ENCODE measurements at regions not wholly inside any gene's neighbourhood (a gene's known extent, or its start where the extent isn't known, plus 50 kb on each side); places are given as distances from the start of the nearest gene placed in this dataset.

GRCh38 chr6:122130026-122130348 lies 269.5 kb upstream of the HSF2 start:
- TF ChIP-seq, protein P1, sequence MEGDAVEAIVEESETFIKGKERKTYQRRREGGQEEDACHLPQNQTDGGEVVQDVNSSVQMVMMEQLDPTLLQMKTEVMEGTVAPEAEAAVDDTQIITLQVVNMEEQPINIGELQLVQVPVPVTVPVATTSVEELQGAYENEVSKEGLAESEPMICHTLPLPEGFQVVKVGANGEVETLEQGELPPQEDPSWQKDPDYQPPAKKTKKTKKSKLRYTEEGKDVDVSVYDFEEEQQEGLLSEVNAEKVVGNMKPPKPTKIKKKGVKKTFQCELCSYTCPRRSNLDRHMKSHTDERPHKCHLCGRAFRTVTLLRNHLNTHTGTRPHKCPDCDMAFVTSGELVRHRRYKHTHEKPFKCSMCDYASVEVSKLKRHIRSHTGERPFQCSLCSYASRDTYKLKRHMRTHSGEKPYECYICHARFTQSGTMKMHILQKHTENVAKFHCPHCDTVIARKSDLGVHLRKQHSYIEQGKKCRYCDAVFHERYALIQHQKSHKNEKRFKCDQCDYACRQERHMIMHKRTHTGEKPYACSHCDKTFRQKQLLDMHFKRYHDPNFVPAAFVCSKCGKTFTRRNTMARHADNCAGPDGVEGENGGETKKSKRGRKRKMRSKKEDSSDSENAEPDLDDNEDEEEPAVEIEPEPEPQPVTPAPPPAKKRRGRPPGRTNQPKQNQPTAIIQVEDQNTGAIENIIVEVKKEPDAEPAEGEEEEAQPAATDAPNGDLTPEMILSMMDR (IDR thresholded peaks at IDR 0.05; ENCODE audit: unreplicated experiment) = no peak
- Mint-ChIP-seq H3K36me3 (ENCODE audit: low read depth, unreplicated experiment) (no peaks in the 10 kb centered on the region), H3K27me3 (ENCODE audit: unreplicated experiment) (no peaks in the 10 kb centered on the region), H3K4me1 (ENCODE audit: unreplicated experiment) (no peaks in the 10 kb centered on the region), H3K9me3 (ENCODE audit: unreplicated experiment) (no peaks in the 10 kb centered on the region), H3K4me3 (ENCODE audit: unreplicated experiment) (no peak overlapping the region), H3K27ac (ENCODE audit: unreplicated experiment) (no peak overlapping the region)
- DNase-seq (ENCODE audit: low spot score) = no peak

DNA sequence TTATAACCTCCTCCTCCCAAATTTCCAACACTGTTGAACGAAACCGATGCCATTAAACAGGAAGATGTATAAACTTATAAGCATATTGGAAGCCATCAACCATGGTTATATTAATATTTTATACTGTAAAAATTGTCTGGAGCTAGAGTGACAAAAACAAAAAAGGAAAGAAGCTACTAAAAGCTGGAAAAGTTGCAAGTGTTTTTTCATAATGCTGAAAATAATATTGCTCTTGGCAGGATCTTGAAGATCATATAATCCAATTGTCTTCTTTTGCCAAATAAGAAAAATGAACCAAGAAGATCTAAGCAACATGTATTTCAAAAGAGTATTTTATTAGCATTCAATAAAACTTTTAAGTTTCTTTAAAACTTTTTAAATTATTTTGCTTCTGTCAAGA lies 268.9 kb upstream of the HSF2 start:
- H3K4me1 Mint-ChIP-seq (ENCODE audit: unreplicated experiment) = no peaks in the 10 kb centered on the region
- H3K27me3 Mint-ChIP-seq (ENCODE audit: unreplicated experiment) = no peaks in the 10 kb centered on the region
- H3K9me3 Mint-ChIP-seq (ENCODE audit: unreplicated experiment) = no peaks in the 10 kb centered on the region
- TF ChIP-seq, protein P1 (IDR thresholded peaks at IDR 0.05; ENCODE audit: unreplicated experiment) = no peak
- DNase-seq (ENCODE audit: low spot score) = no peak
- no peak overlapping the region for H3K27ac Mint-ChIP-seq (ENCODE audit: unreplicated experiment)
- no peak overlapping the region for H3K4me3 Mint-ChIP-seq (ENCODE audit: unreplicated experiment)
- no peaks in the 10 kb centered on the region for H3K36me3 Mint-ChIP-seq (ENCODE audit: low read depth, unreplicated experiment)

GRCh38 chr6:122136386-122136785 lies 263.1 kb upstream of the HSF2 start:
- Mint-ChIP-seq H3K36me3 (ENCODE audit: low read depth, unreplicated experiment) (no peaks in the 10 kb centered on the region), H3K4me3 (ENCODE audit: unreplicated experiment) (no peak overlapping the region), H3K27ac (ENCODE audit: unreplicated experiment) (no peak overlapping the region), H3K4me1 (ENCODE audit: unreplicated experiment) (peaks cover 5% of the 10 kb centered on the region), H3K9me3 (ENCODE audit: unreplicated experiment) (no peaks in the 10 kb centered on the region), H3K27me3 (ENCODE audit: unreplicated experiment) (no peaks in the 10 kb centered on the region)
- TF ChIP-seq, protein P1 (IDR thresholded peaks at IDR 0.05; ENCODE audit: unreplicated experiment) = no peak
- DNase-seq (ENCODE audit: low spot score) = no peak

GRCh38 chr6:122140031-122140430 lies 259.4 kb upstream of the HSF2 start:
- H3K4me3 Mint-ChIP-seq (ENCODE audit: unreplicated experiment) = no peak overlapping the region
- H3K36me3 Mint-ChIP-seq (ENCODE audit: low read depth, unreplicated experiment) = no peaks in the 10 kb centered on the region
- no peaks in the 10 kb centered on the region for H3K9me3 Mint-ChIP-seq (ENCODE audit: unreplicated experiment)
- no peak for DNase-seq (ENCODE audit: low spot score)
- peaks cover 6% of the 10 kb centered on the region for H3K4me1 Mint-ChIP-seq (ENCODE audit: unreplicated experiment)
- H3K27ac Mint-ChIP-seq (ENCODE audit: unreplicated experiment) = no peak overlapping the region
- TF ChIP-seq, protein P1 (IDR thresholded peaks at IDR 0.05; ENCODE audit: unreplicated experiment) = no peak
- no peaks in the 10 kb centered on the region for H3K27me3 Mint-ChIP-seq (ENCODE audit: unreplicated experiment)

DNA sequence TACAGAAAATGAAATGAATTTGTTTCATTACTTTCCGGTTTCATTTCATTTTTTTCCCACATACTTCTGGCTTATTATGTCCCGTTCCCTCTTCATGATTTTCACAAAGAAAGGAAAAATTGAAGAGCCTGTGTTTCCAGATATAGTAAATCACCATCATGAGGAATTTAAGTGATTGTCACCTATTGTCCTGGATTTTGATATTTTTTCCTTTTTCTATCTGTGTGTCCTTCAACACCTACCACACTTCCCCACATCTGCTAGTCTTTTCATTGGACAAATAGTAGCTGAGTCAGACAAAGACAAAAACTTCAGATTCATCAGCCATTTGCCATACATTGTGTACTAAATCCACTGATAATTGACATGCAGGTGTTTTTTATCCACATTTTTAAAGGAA lies 258.2 kb upstream of the HSF2 start:
- Mint-ChIP-seq H3K9me3 (ENCODE audit: unreplicated experiment) (no peaks in the 10 kb centered on the region), H3K4me1 (ENCODE audit: unreplicated experiment) (peaks cover 6% of the 10 kb centered on the region), H3K27me3 (ENCODE audit: unreplicated experiment) (no peaks in the 10 kb centered on the region), H3K36me3 (ENCODE audit: low read depth, unreplicated experiment) (no peaks in the 10 kb centered on the region), H3K27ac (ENCODE audit: unreplicated experiment) (no peak overlapping the region), H3K4me3 (ENCODE audit: unreplicated experiment) (no peak overlapping the region)
- TF ChIP-seq, protein P1 (IDR thresholded peaks at IDR 0.05; ENCODE audit: unreplicated experiment) = no peak
- no peak for DNase-seq (ENCODE audit: low spot score)
